ENCODE measurements at regions not wholly inside any gene's neighbourhood (a gene's known extent, or its start where the extent isn't known, plus 50 kb on each side); places are given as distances from the start of the nearest gene placed in this dataset.

- TF ChIP-seq CTCF (IDR thresholded peaks at IDR 0.05) (no peak), POLR2AphosphoS5 (IDR thresholded peaks at IDR 0.05) (no peak)
These were observed 112.7 kb downstream of the BTG1 start for GRCh38 chr12:92032965-92033364.

Measured in sigmoid colon (tissue), 4 donors.